NCI-H1105 treated with DMSO at 0.1 percent for 48 hours (cell line): ENCODE measurements at regions not wholly inside any gene's neighbourhood (a gene's known extent, or its start where the extent isn't known, plus 50 kb on each side); places are given as distances from the start of the nearest gene placed in this dataset.
"Not testable (repeated sequence)": the region's sequence is repeated elsewhere in the genome, so short reads cannot be mapped to it uniquely, and the experiment has no call there.

Source experiments
- DNase-seq: peaks from one replicate; lab custom pipeline; 2025; lab: John Stamatoyannopoulos, UW

GRCh38 chr22:34834059-34834458 is 231.9 kb upstream of the ISX start:
- no peak for DNase-seq

- not testable (repeated sequence) for DNase-seq
Observed at GRCh38 chr22:34834541-34834940, 231.4 kb upstream of the ISX start.

GRCh38 chr22:34841331-34841771 is 224.6 kb upstream of the ISX start:
- no peak for DNase-seq

GRCh38 chr22:34841911-34842310 is 224.0 kb upstream of the ISX start:
- no peak for DNase-seq

GRCh38 chr22:34842630-34843029 is 223.3 kb upstream of the ISX start:
- no peak for DNase-seq

- not testable (repeated sequence) for DNase-seq
Observed at GRCh38 chr22:34843743-34844142, 222.2 kb upstream of the ISX start.

GRCh38 chr22:34845391-34845790 is 220.6 kb upstream of the ISX start:
- no peak for DNase-seq

GRCh38 chr22:34847072-34847471 is 218.9 kb upstream of the ISX start:
- DNase-seq: no peak

- DNase-seq: no peak
Observed at GRCh38 chr22:34849965-34850364, 216.0 kb upstream of the ISX start.

GRCh38 chr22:34851918-34852662 is 213.9 kb upstream of the ISX start:
- no peak for DNase-seq

GRCh38 chr22:34855471-34855870 is 210.5 kb upstream of the ISX start:
- DNase-seq: no peak

- DNase-seq: no peak
Observed at GRCh38 chr22:34858066-34858465, 207.9 kb upstream of the ISX start.

- no peak for DNase-seq
Observed at GRCh38 chr22:34861787-34862186, 204.2 kb upstream of the ISX start.

- DNase-seq: no peak
Observed at GRCh38 chr22:34866081-34866480, 199.9 kb upstream of the ISX start.

GRCh38 chr22:34866495-34867131 is 199.3 kb upstream of the ISX start:
- DNase-seq: no peak

GRCh38 chr22:34877506-34877905 is 188.5 kb upstream of the ISX start:
- DNase-seq: no peak

- no peak for DNase-seq
Observed at GRCh38 chr22:34878171-34878570, 187.8 kb upstream of the ISX start.

GRCh38 chr22:34879001-34879400 is 187.0 kb upstream of the ISX start:
- no peak for DNase-seq

GRCh38 chr22:34880662-34881061 is 185.3 kb upstream of the ISX start:
- no peak for DNase-seq

GRCh38 chr22:34881453-34881852 is 184.5 kb upstream of the ISX start:
- DNase-seq: no peak

- DNase-seq: no peak
Observed at GRCh38 chr22:34885852-34886251, 180.1 kb upstream of the ISX start.

- DNase-seq: no peak
Observed at GRCh38 chr22:34886391-34886790, 179.6 kb upstream of the ISX start.

GRCh38 chr22:34886812-34887211 is 179.1 kb upstream of the ISX start:
- DNase-seq: no peak

- DNase-seq: no peak
Observed at GRCh38 chr22:34897126-34897525, 168.8 kb upstream of the ISX start.
